Mucosa of gallbladder (tissue), 1 donor: ENCODE measurements at regions not wholly inside any gene's neighbourhood (a gene's known extent, or its start where the extent isn't known, plus 50 kb on each side); places are given as distances from the start of the nearest gene placed in this dataset.

ENCODE experiments used
- DNase-seq: peaks from one replicate; pipeline ENCODE4 v3.0.0-alpha.2; 2020; ENCODE audit warnings: low spot score
- donor health status: DM: no; HTN: no; CAD: no.

- no peak for DNase-seq
Measured at GRCh38 chr3:82940124-82940523, 1178.7 kb upstream of the GBE1 start.

- no peak for DNase-seq
Measured at GRCh38 chr3:82939491-82940097, 1178.1 kb upstream of the GBE1 start.

- DNase-seq, result no peak
Measured at GRCh38 chr3:82938821-82939328, 1177.4 kb upstream of the GBE1 start.

- DNase-seq, result no peak
Measured at GRCh38 chr3:82927309-82928253, 1166.1 kb upstream of the GBE1 start.

DNA sequence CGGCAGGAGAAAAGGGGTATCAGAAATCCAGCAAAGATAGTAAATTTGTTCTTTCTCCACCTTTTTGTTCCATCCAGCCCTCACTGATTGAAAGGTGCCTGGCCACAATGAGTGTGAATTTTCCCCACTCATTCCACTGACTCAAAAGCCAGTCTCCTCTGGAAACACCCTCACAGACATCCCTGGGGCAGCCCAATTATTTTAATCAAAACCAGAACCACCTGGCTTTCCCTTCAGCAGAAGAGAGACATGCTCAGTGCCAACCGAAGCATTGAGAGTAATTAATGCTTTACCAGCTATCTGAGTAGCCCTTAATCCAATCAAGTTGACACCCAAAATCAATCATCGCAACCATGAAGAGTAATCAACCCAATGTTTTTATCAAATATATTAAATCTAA is 1129.6 kb upstream of the GBE1 start:
- no peak for DNase-seq

DNA sequence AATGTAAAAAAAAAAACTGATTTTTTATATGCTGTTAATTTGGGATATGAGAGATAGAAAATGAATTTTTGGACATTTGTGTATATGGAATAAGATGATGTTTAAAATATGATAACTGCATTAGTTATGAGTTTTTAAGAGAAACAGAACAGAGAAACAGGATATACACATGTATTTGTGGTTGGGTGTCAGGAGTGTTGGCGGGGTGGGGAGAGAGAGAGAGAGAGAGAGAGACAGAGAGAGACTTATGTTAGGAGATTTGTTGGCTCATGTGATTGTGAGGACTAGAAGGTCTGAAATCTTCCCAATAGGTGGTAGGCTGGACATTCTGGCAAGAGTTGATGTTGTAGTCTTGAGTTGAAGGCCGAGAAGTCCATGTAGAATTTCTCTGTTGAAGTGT is 1121.6 kb upstream of the GBE1 start:
- DNase-seq, result no peak

DNA sequence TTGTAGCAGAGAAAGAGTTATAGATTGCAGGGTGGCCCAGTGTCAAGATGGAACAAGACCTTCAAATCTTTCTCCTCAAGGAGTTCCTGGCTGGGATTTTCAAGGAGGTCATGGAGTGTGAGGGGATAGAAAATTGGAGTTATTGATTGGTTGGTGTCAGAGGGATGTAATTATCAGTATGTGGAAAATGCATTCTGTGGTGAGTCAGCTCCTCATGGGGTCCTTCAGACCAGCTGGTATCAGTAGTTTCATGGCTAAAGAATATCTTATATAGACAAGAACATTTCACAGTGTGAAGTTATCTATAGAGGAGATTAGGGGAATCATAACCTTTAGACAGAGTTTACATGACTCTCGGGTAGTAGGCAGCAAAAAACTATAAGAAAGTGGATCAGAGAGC is 1114.0 kb upstream of the GBE1 start:
- no peak for DNase-seq

GRCh38 chr3:82839871-82840270 is 1078.4 kb upstream of the GBE1 start:
- DNase-seq, result no peak

DNA sequence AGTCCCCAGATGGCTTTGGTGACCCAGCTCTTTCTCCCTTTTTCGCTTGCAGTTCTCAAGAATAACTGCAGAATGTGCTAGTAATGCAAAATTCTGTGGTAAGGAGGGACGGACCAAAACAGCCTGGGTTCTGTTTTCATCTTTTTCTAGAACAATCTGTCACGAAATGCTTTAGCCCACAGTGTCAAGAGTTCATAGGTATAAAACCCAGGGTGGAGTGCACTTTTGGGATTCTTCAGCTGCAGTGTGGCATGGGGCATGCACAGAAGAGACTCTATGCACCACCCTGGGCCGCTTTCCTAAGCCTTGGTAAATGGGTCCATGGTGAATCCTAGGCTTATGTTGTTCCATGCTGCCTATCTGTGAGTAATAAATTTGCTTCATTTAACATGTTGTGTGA is 1072.7 kb upstream of the GBE1 start:
- DNase-seq, result no peak

DNA sequence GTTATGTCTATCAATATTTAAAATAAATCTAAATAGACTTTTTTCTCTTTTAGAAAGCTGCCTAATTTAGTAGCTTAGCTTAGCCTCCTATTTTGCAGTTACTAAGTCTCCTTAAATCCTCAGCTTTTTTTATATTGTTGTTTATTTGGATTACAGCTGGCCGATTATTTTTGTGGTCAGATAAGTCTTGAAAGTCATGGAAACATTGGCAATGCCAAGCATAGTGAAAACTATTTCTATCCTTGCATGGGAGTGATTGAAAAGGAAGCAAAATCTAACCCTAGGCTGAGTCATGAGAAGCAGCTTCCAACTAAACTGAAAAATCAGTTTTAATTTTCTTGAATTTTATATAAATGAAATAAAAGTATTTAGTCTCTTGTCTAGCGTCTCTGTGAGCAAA is 1063.0 kb upstream of the GBE1 start:
- DNase-seq, result no peak

- no peak for DNase-seq
Measured at GRCh38 chr3:82816086-82816485, 1054.6 kb upstream of the GBE1 start.

DNA sequence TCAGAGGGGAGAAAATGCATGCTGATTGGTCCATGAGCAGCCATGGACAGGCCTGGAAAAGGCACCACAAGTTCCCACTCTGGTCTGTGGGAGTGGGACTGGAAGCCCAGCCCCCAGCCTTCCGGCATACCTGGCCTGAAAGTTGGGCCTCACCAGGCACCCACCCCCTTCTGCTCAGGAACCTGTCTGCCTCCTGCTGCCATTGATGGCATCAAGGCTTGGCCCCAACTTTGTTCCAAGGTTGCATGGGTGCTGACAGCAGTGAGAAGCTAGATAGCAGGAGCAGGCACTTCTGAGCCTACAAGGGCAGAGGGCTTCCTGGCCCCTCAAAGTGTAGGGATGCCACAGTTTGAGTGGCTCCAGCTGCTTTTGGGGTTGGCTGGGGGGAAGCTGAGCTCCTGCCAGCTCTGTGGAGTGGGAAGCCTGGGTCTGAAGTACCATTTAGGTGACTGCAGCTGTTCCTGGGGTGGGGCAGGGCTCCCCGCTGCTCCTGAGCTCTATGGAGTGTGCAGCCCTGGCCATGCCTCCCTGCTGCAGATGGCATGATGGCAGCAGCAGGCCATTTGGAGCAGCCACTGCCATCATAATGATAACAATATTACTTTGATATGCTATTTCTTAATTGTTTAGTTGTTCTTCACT is 1054.1 kb upstream of the GBE1 start:
- DNase-seq, result no peak

- no peak for DNase-seq
Measured at GRCh38 chr3:82814660-82815059, 1053.2 kb upstream of the GBE1 start.

DNA sequence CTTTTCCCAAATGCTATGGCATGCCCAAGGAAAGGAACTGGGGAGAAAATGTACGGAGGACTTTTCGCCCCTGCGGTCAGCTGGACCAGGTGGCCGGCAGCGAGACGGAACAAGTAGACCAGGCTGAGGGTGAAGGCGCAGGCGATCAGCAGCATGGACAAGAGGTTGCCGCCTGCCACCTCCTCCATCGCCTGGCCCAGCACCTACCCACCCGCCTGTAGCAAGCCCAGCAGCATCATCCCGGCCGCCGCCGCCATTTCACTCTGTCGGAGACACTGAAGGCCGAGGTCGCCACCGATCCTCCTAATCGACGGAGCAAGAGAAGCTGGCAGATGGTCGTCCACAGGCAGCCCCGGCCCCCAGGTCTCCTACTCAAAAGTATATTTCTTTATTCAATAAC is 1046.3 kb upstream of the GBE1 start:
- DNase-seq, result no peak

- DNase-seq, result no peak
Measured at GRCh38 chr3:82802501-82802900, 1041.1 kb upstream of the GBE1 start.

DNA sequence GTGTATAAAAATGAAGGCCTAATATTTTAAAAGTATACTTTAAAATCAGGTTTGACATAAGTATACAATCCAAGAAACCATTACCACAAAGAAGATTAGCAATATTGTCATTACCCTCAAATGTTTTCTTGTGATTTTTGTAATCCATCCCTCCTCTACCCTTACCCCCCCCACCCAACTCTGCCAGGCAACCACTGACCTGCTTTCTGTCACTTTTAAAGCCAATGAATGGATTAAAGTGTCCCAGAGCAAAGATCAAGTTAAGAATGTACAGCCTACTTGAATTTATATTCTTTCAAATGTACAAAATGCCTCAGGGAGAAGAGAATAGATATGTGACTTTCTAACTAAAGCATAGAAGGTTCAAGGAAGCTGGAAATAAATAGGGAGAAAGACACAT is 1038.8 kb upstream of the GBE1 start:
- DNase-seq, result no peak

DNA sequence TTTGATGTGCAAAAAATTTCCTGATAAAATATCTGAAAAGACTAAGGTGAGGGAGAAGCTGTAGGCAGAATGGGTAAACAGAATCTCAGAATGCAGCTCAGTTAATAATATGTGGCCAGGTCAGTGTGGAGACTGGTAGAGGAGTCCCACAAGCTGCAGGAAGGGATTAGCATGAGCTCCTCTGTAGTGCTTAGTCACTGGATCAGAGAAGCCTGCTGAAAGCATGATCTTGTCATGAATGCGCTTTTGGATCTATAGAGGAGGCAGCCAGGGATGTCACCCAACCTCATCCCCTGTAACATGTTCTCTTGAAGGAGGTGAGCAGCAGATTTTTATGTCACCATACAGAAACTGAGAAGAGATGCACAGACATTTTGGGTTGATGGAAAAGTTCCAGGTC is 1035.3 kb upstream of the GBE1 start:
- DNase-seq, result no peak

DNA sequence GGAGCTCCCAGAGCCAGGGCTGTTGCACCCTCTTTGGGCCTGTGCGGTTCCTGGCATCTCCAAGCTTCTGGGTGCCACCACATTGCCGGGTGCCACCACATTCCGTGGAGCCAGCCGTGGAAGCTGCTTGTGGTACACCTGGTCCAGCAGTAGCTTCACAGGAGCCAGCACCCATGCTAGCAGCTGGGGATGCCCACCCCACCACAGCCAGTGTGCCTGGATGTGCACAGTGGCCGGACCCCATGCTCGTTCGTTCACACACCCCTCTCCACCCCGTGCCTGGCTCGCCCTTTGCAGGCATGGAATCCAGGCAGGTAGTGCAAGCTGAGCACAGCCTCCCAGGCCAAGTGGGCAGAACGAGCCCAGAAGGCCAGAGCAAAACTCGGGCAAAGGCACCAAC is 1029.8 kb upstream of the GBE1 start:
- DNase-seq, result no peak

- no peak for DNase-seq
Measured at GRCh38 chr3:82790307-82791097, 1029.1 kb upstream of the GBE1 start.

- no peak for DNase-seq
Measured at GRCh38 chr3:82783194-82783593, 1021.7 kb upstream of the GBE1 start.

DNA sequence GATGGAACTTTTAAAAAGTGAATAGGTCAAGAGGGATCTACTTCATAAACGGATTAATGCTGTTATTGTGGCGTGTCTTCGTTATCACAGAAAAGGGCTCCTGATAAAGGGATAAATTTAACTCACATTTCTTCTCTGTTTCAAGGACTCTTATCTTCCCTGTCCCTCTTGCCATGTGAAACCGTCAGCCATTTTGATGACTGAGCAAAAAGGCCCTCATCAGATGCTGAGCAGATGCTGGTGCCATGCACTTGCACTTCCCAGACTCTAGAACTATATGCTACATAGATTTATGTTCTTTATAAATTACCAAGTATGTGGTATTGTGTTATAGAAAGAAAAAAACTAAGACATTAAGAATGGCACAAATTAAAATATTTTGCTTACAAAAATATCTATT is 1011.8 kb upstream of the GBE1 start:
- DNase-seq, result no peak

DNA sequence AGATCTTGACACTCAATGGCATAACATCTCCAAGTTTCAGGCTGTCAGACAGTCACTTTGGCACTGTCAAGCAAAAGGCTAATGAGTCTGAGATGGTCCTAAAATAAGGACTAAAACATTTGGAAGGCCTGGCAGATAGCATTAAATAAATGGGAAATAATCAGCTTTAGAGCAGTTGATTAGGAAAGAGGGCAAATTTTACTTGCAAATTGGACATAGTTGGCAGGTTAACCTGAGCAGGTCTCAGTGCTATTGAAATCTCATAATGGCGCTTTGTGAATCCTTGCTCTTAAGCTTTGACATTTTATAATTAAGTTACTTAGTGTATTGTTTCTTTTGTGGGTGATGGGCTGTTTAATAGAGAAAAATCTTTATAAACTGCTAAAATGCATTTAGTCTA is 1003.1 kb upstream of the GBE1 start:
- no peak for DNase-seq
